ENCODE measurements at regions not wholly inside any gene's neighbourhood (a gene's known extent, or its start where the extent isn't known, plus 50 kb on each side); places are given as distances from the start of the nearest gene placed in this dataset.

- no peak for TF ChIP-seq MAX (IDR thresholded peaks at IDR 0.05)
- no peak for TF ChIP-seq EZH2phosphoT487 (IDR thresholded peaks at IDR 0.05; ENCODE audit: borderline replicate concordance)
- no peak for TF ChIP-seq JUND (IDR thresholded peaks at IDR 0.05)
These were observed 331.0 kb upstream of the EDIL3 start for GRCh38 chr5:84715686-84716085.

Measured in HCT116 (cell line).